Hippocampal formation (tissue), 2 donors: ENCODE measurements at regions not wholly inside any gene's neighbourhood (a gene's known extent, or its start where the extent isn't known, plus 50 kb on each side); places are given as distances from the start of the nearest gene placed in this dataset.

Experiments
- DNase-seq, 2 donors: peaks; one replicate each; lab custom pipeline; 2025; lab: John Stamatoyannopoulos, UW

- no peak for DNase-seq
Observed at GRCh38 chr12:97177481-97177880, 270.4 kb downstream of the NEDD1 start.

GRCh38 chr12:97181571-97182265 is 274.7 kb downstream of the NEDD1 start:
- DNase-seq, result no peak

- DNase-seq, result no peak
Observed at GRCh38 chr12:97182769-97183168, 275.7 kb downstream of the NEDD1 start.

GRCh38 chr12:97184127-97184773 is 277.2 kb downstream of the NEDD1 start:
- DNase-seq, result no peak

DNA sequence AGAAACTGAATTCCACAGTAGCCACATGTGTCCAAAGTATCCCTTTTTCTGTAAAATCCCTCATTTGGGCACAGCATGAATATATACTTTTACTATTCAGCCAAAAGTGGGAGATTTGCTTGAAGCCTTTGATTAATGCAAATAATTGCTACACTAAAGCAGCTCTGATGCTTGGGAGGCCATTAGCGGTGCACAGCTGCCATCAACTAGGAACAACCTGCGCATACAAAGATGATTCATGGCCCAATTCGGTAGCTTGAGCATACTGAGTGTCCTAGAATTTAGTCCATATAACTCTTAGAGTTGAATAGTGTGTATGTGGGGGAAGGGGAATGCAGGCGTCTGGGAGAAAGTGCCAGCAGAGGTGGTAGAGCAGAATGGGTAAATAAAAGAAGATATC is 277.0 kb upstream of the RMST start:
- DNase-seq, result no peak

DNA sequence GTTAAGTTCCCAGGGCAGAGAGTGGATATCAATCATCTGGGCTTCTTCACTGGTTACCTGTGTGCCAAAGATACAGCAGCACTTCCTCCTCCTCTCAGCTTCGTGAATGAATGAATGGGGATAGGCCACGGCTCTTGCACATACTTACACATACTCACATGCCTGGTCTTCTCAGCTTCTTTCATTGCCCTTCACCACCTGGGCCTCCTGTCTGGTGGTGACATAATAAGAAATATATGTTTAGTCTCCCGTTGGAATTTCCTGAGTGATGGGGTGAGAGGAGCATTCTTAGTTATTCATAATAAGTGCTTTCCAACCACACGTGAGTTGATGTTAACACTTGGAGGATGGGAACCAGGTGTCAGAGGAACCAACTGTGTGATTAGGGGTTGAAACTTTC is 268.1 kb upstream of the RMST start:
- no peak for DNase-seq

DNA sequence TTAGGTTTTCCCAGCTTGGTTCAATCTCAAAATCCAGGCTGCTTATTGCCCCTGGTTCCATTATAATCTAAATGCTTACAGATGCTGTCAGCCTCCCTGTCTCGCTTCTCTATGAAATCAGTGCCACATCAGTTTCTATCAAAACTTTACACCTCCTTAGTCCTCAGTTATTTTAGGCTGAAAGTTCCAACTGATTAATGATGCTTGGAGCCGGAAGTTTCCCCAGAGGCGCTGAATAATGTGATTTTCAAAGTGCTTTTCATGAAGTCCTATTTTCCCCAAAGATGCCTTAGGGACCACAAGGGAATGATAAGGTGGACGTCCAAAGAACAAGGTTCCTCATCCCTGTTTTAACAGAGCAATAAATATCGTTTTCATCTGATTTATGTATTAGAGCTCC is 262.4 kb upstream of the RMST start:
- DNase-seq, result no peak

- no peak for DNase-seq
Observed at GRCh38 chr12:97203408-97203807, 259.2 kb upstream of the RMST start.

DNA sequence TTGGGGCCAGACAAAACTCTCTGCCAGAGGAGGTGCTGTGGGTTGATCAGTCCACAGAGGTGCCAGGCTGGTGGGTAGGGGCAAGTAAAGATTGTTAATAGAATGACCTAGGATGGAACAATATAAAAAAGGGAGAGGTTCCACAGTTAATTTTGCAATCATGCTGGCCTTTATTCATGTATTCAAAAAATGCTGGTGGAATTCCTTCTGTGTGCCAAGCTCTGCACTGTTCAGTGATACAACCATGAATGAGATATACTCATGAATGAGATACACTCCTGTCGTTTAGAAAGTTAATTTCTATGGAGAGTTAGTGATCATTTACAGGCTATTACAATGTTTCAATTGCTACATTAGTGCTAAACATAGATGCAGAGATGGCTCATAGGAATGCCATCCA is 252.6 kb upstream of the RMST start:
- no peak for DNase-seq

DNA sequence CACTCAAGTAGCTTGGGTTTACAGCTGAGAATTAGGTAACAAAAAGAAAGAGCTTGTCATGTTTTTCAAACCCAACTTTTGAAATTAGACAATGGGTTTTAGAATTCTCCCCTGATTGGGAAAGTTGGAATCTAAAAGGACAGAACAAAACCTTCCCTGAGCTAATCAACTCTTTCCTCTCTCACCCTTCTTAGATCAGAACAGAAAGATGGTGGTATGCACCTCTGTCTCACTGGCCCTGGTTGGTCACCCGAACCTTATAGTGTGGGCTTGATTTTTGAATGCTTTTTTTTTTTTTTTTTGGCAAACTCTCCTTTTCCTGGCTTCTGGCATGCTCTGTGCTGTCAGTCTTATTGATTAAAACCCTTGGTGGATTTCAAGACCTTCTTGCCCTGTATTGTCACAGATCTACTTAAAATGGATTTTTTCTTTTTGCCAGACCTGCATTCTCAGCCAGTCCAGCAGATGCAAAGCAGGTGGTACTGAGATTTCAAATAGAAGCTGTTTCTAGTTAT is 251.1 kb upstream of the RMST start:
- DNase-seq, result no peak

DNA sequence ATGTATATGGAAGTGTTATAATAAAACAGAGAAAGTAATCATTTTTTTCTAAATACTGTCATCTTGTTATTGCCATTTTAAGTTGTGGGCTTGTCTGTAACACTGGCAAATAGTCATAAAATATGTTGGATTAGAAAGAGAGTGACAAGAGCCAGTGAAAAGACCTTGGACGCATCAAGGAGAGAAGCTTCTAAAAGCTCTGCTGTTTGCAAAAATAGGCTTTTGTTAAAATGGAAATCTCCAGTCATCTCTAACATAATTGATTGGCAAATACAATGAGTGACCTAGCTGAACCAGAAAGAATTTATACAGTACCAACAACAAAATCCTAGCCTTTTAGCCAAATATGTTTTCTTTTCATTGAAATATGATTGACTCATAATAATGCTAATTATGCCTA is 245.8 kb upstream of the RMST start:
- DNase-seq, result no peak

GRCh38 chr12:97222391-97222790 is 240.2 kb upstream of the RMST start:
- DNase-seq, result no peak

DNA sequence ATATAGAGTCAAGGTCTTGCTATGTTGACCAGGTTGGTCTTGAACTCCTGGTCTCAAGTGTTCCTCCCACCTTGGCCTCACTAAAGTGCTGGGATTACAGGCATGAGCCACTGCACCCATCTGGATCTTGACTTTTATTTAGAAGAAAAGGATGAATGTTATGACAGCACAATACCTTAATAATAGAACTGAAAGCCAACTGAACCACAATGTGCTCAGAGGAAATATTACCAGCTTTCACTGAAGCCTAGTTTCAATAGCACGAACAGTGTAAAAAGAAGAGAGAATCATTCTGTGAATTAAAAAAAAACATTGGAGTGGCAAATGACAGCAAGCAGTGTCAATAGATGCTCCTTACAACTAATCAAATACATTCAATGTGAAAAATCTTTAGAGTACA is 239.2 kb upstream of the RMST start:
- no peak for DNase-seq

- no peak for DNase-seq
Observed at GRCh38 chr12:97229004-97229403, 233.6 kb upstream of the RMST start.

DNA sequence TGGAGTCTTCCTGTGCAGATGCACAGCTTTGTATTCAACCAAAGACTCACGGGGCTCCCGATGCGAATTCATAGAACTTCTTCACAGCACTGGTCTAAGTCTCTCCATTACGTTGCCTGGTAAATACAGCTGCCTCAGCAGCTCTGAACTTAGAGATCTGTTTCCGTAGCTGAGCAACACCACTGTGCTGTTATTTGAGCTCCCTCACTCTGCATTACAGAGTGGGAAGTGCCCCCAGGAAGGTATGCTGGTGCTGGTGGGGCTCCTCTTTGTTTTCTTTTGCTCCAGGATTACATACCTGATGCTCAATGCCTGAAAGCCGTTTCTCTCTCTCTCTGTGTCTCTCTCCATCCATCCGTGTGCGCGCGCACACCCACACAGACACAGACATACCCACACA is 227.5 kb upstream of the RMST start:
- no peak for DNase-seq

- no peak for DNase-seq
Observed at GRCh38 chr12:97246368-97246767, 216.2 kb upstream of the RMST start.

DNA sequence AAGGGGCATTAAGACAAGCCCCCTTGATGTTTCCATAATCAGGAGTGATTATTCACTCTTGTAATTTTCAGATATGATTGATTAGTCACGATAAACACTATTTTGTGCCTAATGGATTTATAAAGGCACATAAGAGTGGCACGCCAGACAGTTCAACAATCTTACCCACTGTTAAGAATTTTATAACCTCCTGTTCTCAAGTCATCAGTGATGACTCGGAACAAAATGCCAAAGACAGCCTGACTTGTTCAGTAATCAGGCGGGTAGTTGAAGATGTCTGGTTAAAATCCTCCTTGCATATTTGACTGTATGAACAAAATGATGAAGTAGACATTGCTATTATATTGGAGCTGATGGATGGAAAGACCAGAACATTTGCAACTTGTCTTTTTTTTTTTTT is 212.1 kb upstream of the RMST start:
- DNase-seq, result no peak

DNA sequence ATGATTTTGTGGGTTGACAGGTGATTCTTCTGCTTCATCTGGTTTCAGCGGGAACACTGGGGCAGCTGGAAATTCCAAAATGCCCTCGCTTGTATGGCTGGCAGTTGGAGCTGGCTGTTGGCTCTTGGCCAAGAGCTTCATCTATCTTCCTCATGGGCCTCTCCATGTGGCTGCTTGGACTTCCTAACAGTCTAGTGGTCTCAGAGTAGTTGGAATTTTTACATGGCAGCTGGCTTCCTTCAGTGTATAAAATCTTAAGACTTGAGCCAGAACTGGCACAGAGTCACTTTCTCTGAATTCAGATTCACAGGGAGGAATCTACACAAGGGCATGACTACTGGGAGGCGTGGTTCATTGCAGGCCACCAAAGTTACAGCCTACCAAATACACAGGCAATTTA is 204.9 kb upstream of the RMST start:
- DNase-seq, result no peak

- no peak for DNase-seq
Observed at GRCh38 chr12:97259098-97259497, 203.5 kb upstream of the RMST start.

GRCh38 chr12:97260786-97261185 is 201.8 kb upstream of the RMST start:
- no peak for DNase-seq

GRCh38 chr12:97267166-97267565 is 195.4 kb upstream of the RMST start:
- DNase-seq, result no peak

DNA sequence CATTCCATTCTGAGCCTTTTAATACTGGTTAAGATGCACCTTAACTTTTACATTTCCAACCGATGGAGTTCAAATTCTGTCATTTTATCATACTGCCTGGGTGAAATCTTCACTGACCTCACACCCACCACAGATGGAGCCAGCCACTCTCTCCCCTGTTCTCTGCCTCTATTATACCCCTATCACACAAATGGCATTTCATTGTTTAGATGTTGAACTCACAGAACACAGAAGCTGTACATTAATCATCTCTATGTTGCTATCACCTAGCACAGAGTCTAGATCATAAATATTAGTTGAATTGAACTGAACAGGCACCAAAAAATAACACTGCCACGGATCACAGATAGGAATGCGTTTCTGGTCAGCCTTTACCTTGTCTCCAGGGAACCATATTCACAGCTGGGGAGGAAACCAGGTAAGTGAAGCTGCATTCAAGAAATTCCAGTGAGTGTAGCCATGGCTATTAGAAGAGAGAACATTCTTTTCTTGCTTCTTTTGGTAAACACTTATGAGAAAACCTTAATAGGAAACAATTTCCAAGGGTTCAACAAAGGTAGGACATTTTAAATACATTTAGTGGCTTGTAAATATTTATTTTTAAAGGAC is 194.9 kb upstream of the RMST start:
- DNase-seq, result no peak

DNA sequence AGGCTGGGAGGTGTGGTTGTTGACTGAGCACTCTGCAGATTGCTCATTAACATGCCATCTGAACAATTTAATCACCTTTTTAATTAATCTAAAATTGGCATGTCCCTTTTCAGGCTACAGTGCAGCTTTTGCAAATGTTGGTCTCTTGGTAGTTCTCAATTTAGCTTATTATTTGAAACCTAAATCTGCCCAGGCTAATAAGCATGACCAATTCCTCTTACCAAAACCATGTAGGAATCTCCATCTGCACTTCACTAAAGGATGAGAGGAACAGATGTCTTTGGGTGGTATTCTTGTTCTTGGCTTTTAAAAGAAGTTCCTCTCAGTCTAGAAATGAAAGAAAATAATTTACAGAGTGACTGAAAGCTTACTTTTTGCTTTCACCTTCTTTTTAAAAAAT is 190.1 kb upstream of the RMST start:
- DNase-seq, result no peak
